SK-N-SH (cell line): ENCODE measurements at regions not wholly inside any gene's neighbourhood (a gene's known extent, or its start where the extent isn't known, plus 50 kb on each side); places are given as distances from the start of the nearest gene placed in this dataset.

Experiments used
- CTCF ChIA-PET: fragments of 300-600, 350-600 bp; formaldehyde crosslinking; extraction: SDS; loops from one replicate; lab custom pipeline; 2021; lab: Yijun Ruan, JAX
- POLR2A ChIA-PET: fragments of 350-600 bp; sonication (Branson Sonifier 250); formaldehyde crosslinking; extraction: SDS; loops from one replicate; lab custom pipeline; 2020; ENCODE audit warnings: antibody characterized with exemption, inconsistent platforms; lab: Yijun Ruan, JAX
- DNase-seq: peaks from one replicate; pipeline ENCODE4 v3.0.0; 2012
- H2AFZ ChIP-seq: fragments of 200-600 bp; sonication (generic); 2 replicates; pipeline ENCODE4 v1.8.1; 2016; ENCODE audit warnings: antibody characterized with exemption, mild to moderate bottlenecking, low read depth
- H3F3A ChIP-seq: fragments of 200-600 bp; sonication (generic); replicated peaks from 2 replicates; pipeline ENCODE3; 2016; ENCODE audit warnings: antibody characterized with exemption, mild to moderate bottlenecking; ENCODE audit not compliant: insufficient read depth
- H3K27ac ChIP-seq, 2 experiments: fragments of 200-500 bp in 1 of 2; fragments of 200-600 bp in 1 of 2; sonication (Bioruptor generic) in 1 of 2; sonication (generic), shearing (Covaris generic) in 1 of 2; 2 replicates each; pipeline versions ENCODE4 v1.5.1 to v1.6.1; 2014 to 2016; ENCODE audit warnings: low read depth in 2 of 2, inconsistent platforms in 1 of 2, low read length in 1 of 2, mild to moderate bottlenecking in 1 of 2, mixed read lengths in 1 of 2
- H3K27me3 ChIP-seq: fragments of 200-600 bp; sonication (generic), shearing (Covaris generic); 2 replicates; pipeline ENCODE4 v1.6.1; 2016; ENCODE audit warnings: mixed run types; ENCODE audit not compliant: insufficient read depth
- H3K36me3 ChIP-seq, 2 experiments: fragments of 200-500 bp in 1 of 2; fragments of 200-600 bp in 1 of 2; sonication (Bioruptor generic) in 1 of 2; sonication (generic) in 1 of 2; replicated peaks in 1 of 2; 2 replicates each; pipeline versions ENCODE3 to v1.5.1; 2014 to 2016; ENCODE audit warnings: low read length in 1 of 2, mild to moderate bottlenecking in 1 of 2; ENCODE audit not compliant: insufficient read depth in 2 of 2, control insufficient read depth in 1 of 2
- H3K4me1 ChIP-seq, 2 experiments: fragments of 200-500 bp in 1 of 2; fragments of 200-600 bp in 1 of 2; sonication (Bioruptor generic) in 1 of 2; sonication (generic), shearing (Covaris generic) in 1 of 2; 2 replicates each; pipeline versions ENCODE4 v1.5.1 to v1.6.1; 2014 to 2016; ENCODE audit warnings: low read depth in 1 of 2, low read length in 1 of 2, mixed run types in 1 of 2; ENCODE audit not compliant: insufficient read depth in 2 of 2, control insufficient read depth in 1 of 2
- H3K4me2 ChIP-seq: fragments of 200-600 bp; sonication (generic), shearing (Covaris generic); 2 replicates; pipeline ENCODE4 v1.6.1; 2017; ENCODE audit warnings: mixed run types
- H3K4me3 ChIP-seq, 2 experiments: fragments of 200-500 bp in 1 of 2; fragments of 200-600 bp in 1 of 2; sonication (Bioruptor generic) in 1 of 2; sonication (generic), shearing (Covaris generic) in 1 of 2; 2 replicates each; pipeline versions ENCODE4 v1.5.1 to v1.8.1; 2014 to 2016; ENCODE audit warnings: low read depth in 2 of 2, inconsistent platforms in 1 of 2, low read length in 1 of 2, mild to moderate bottlenecking in 1 of 2, mixed read lengths in 1 of 2, moderate library complexity in 1 of 2
- H3K79me2 ChIP-seq: fragments of 200-600 bp; sonication (generic); 2 replicates; pipeline ENCODE4 v1.8.1; 2017; ENCODE audit warnings: mild to moderate bottlenecking; ENCODE audit not compliant: insufficient read depth
- H3K9ac ChIP-seq: fragments of 200-600 bp; sonication (generic); 2 replicates; pipeline ENCODE4 v1.6.1; 2017; ENCODE audit warnings: mixed run types
- H3K9me2 ChIP-seq: fragments of 200-600 bp; sonication (generic); 2 replicates; pipeline ENCODE4 v1.6.1; 2017; ENCODE audit warnings: mixed run types
- H3K9me3 ChIP-seq: fragments of 200-600 bp; sonication (generic); 2 replicates; pipeline ENCODE4 v1.6.1; 2017; ENCODE audit warnings: mixed run types, mild to moderate bottlenecking, moderate library complexity
- H4K20me1 ChIP-seq: fragments of 200-600 bp; sonication (generic); 2 replicates; pipeline ENCODE4 v1.6.1; 2017; ENCODE audit warnings: mild to moderate bottlenecking, mixed run types; ENCODE audit not compliant: insufficient read depth
- CHD2 ChIP-seq: fragments of 150-350 bp; IDR thresholded peaks from 2 replicates; pipeline ENCODE4 v1.6.1; 2018; ENCODE audit warnings: low read length; ENCODE audit not compliant: partially characterized antibody
- CTCF ChIP-seq: fragments of 200-600 bp; sonication (generic); IDR thresholded peaks from 2 replicates; pipeline ENCODE4 v1.6.1; 2017; ENCODE audit warnings: antibody characterized with exemption, mild to moderate bottlenecking, moderate library complexity
- EP300 ChIP-seq, 2 experiments: IDR thresholded peaks; 2 replicates each; pipeline versions ENCODE4 v1.4.0 to v1.6.1; 2012; ENCODE audit warnings: borderline replicate concordance in 1 of 2, low read depth in 1 of 2, low read length in 1 of 2
- EZH2phosphoT487 ChIP-seq: fragments of 200-600 bp; sonication (generic); IDR thresholded peaks from 2 replicates; pipeline ENCODE4 v1.6.1; 2017; ENCODE audit warnings: low read depth, mixed run types, mild to moderate bottlenecking, antibody characterized with exemption, moderate library complexity, borderline replicate concordance
- FOSL2 ChIP-seq: IDR thresholded peaks from 2 replicates; pipeline ENCODE4 v1.4.0; 2012; ENCODE audit warnings: low read depth, mild to moderate bottlenecking, moderate library complexity, borderline replicate concordance
- FOXJ3 ChIP-seq: sonication (generic); formaldehyde crosslinking; IDR thresholded peaks from 2 replicates; pipeline ENCODE4 v1.5.1; 2020; ENCODE audit warnings: mild to moderate bottlenecking, missing genetic modification reagents
- GABPA ChIP-seq: IDR thresholded peaks from 2 replicates; pipeline ENCODE4 v1.4.0; 2012; ENCODE audit warnings: low read depth, mild to moderate bottlenecking
- MXI1 ChIP-seq: IDR thresholded peaks from 2 replicates; pipeline ENCODE4 v1.6.1; 2012; ENCODE audit warnings: mild to moderate bottlenecking, low read depth, low read length, improper control_type of control experiment
- NRF1 ChIP-seq: IDR thresholded peaks from 2 replicates; pipeline ENCODE4 v1.6.1; 2012; ENCODE audit warnings: low read depth, mild to moderate bottlenecking, low read length
- POLR2AphosphoS5 ChIP-seq: IDR thresholded peaks from 2 replicates; pipeline ENCODE4 v1.6.1; 2012; ENCODE audit warnings: low read depth, low read length
- RAD21 ChIP-seq: IDR thresholded peaks from 2 replicates; pipeline ENCODE4 v1.6.1; 2012; ENCODE audit warnings: mild to moderate bottlenecking, low read length
- RCOR1 ChIP-seq: fragments of 150-350 bp; IDR thresholded peaks from 2 replicates; pipeline ENCODE4 v1.6.1; 2017; ENCODE audit warnings: antibody characterized with exemption, low read length
- RFX5 ChIP-seq: IDR thresholded peaks from 2 replicates; pipeline ENCODE4 v1.6.1; 2012; ENCODE audit warnings: mild to moderate bottlenecking, improper control_type of control experiment, low read length
- RXRA ChIP-seq: IDR thresholded peaks from 2 replicates; pipeline ENCODE4 v1.4.0; 2012; ENCODE audit warnings: low read depth, mild to moderate bottlenecking, borderline replicate concordance
- TCF12 ChIP-seq: IDR thresholded peaks from 2 replicates; pipeline ENCODE4 v1.4.0; 2012
- TEAD4 ChIP-seq: IDR thresholded peaks from 2 replicates; pipeline ENCODE4 v1.4.0; 2012; ENCODE audit warnings: mild to moderate bottlenecking, borderline replicate concordance; ENCODE audit not compliant: insufficient read depth
- USF1 ChIP-seq: IDR thresholded peaks from 2 replicates; pipeline ENCODE4 v1.4.0; 2012; ENCODE audit warnings: low read depth, borderline replicate concordance
- USF2 ChIP-seq: fragments of 150-350 bp; IDR thresholded peaks from 2 replicates; pipeline ENCODE4 v1.6.1; 2017; ENCODE audit warnings: antibody characterized with exemption, low read length, low read depth, borderline replicate concordance
- YY1 ChIP-seq: IDR thresholded peaks from 2 replicates; pipeline ENCODE4 v1.4.0; 2012; ENCODE audit warnings: low read depth, mild to moderate bottlenecking
- WGBS: methylation state at CpG from one replicate; pipeline ENCODE4 v1.1.6; 2017; ENCODE audit warnings: low lambda C conversion rate; 5-methylcytosine and 5-hydroxymethylcytosine counted together

GRCh38 chr6:8546496-8546895 is 111.2 kb upstream of the SLC35B3 start:
- H3K36me3 ChIP-seq = no peaks in the 10 kb centered on the region
- no peak overlapping the region for H3K4me3 ChIP-seq
- H3K9me2 ChIP-seq = 0 out of 2 replicates have a peak, but pooled peaks cover 2% of the 10 kb centered on the region
- DNase-seq = no peak
- H3K4me2 ChIP-seq = no peak overlapping the region
- CTCF ChIA-PET = interaction anchor here (0.6 kb wide), 1 partner anchor 28 kb away, joined by 3 read pairs; no protein-coding TSS in a partner anchor
- H2AFZ ChIP-seq = no peak overlapping the region
- no peak for TF ChIP-seq CTCF
- TF ChIP-seq TEAD4 = no peak
- no peak for TF ChIP-seq USF2
- TF ChIP-seq EZH2phosphoT487 = no peak
- TF ChIP-seq YY1 = no peak
- no peak for TF ChIP-seq EP300 (IDR thresholded peaks at IDR 0.05; ENCODE audit: borderline replicate concordance in 1 of 2, low read depth in 1 of 2, low read length in 1 of 2)
- TF ChIP-seq USF1 = no peak
- TF ChIP-seq RCOR1 = no peak
- TF ChIP-seq CHD2 = no peak
- TF ChIP-seq RFX5 = no peak
- no peak for TF ChIP-seq MXI1
- no peak for TF ChIP-seq FOSL2
- no peak for TF ChIP-seq NRF1
- TF ChIP-seq TCF12 = no peak
- no peak for TF ChIP-seq POLR2AphosphoS5
- no peak for TF ChIP-seq FOXJ3 (CRISPR knock-in tag)
- no peak for TF ChIP-seq RXRA
- TF ChIP-seq RAD21 = no peak
- no peak for TF ChIP-seq GABPA
- TF ChIP-seq, all 33 proteins: peak for 0
- no peak overlapping the region for H3K9ac ChIP-seq
- no peaks in the 10 kb centered on the region for H3K27me3 ChIP-seq
- H3K4me1 ChIP-seq = peaks cover 0 to 4% of the 10 kb centered on the region in 2 experiments; a peak in 2 of 4 replicates
- no peaks in the 10 kb centered on the region for H3K9me3 ChIP-seq
- WGBS = 52% methylated on average over 7 of the region's 7 CpGs
- no peak overlapping the region for H3K27ac ChIP-seq
- POLR2A ChIA-PET = no interaction called here
- no peaks in the 10 kb centered on the region for H3F3A ChIP-seq
- H3K79me2 ChIP-seq = no peaks in the 10 kb centered on the region
- H4K20me1 ChIP-seq = no peaks in the 10 kb centered on the region
